ENCODE measurements at regions not wholly inside any gene's neighbourhood (a gene's known extent, or its start where the extent isn't known, plus 50 kb on each side); places are given as distances from the start of the nearest gene placed in this dataset.

DNA sequence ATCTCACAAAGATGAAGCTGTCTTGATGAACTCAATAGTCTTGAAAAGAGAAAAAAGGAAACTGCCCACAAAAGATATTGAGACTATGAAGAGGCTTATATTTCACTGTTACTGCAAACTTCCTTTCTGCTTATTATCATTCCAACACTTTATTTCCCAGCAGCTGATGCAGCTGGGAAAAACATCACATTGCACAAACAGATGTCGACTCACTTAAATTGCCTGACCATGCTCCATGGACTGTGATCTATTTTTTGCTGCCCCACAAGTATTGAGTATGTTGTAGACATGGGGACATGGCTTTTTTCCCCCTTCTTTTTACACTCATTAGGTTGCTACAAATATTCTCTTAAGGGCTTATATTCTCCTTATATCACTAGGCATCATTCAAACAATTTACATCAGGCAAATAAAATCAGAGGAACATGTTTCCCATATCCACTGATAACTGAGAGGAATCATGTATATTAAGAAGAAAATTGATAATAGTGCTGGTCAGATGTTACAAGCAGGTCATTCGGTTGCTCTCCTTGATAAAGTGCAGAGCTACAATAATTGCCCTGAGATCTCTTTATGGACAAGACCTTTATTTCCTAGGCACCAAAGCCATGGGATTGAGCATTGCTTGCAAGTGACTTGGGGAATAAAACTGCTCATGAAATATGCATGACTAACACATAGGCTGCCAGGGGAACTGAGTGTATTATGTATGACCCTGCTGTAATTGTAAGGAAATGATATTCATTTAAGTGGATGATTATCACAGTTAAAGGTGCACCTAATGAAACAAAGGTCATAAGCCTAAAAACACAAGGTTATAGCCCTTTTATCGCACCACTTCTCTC, 509.9 kb downstream of the ZNF608 start:
- TF ChIP-seq EZH2 (IDR thresholded peaks at IDR 0.05; ENCODE audit: low read depth, low read length, severe bottlenecking) (no peak), JUND (IDR thresholded peaks at IDR 0.05; ENCODE audit: low read length) (no peak), POLR2A (IDR thresholded peaks at IDR 0.05; ENCODE audit: control extremely low read depth in 1 of 2, low read depth in 2 of 2, low read length in 2 of 2) (no peak), SP1 (IDR thresholded peaks at IDR 0.05; ENCODE audit: low read depth, low read length) (no peak), JUN (IDR thresholded peaks at IDR 0.05; ENCODE audit: low read depth, low read length) (no peak)
- TF ChIP-seq, protein P1, sequence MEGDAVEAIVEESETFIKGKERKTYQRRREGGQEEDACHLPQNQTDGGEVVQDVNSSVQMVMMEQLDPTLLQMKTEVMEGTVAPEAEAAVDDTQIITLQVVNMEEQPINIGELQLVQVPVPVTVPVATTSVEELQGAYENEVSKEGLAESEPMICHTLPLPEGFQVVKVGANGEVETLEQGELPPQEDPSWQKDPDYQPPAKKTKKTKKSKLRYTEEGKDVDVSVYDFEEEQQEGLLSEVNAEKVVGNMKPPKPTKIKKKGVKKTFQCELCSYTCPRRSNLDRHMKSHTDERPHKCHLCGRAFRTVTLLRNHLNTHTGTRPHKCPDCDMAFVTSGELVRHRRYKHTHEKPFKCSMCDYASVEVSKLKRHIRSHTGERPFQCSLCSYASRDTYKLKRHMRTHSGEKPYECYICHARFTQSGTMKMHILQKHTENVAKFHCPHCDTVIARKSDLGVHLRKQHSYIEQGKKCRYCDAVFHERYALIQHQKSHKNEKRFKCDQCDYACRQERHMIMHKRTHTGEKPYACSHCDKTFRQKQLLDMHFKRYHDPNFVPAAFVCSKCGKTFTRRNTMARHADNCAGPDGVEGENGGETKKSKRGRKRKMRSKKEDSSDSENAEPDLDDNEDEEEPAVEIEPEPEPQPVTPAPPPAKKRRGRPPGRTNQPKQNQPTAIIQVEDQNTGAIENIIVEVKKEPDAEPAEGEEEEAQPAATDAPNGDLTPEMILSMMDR (IDR thresholded peaks at IDR 0.05; ENCODE audit: control extremely low read depth in 1 of 3, insufficient read depth in 1 of 3, low read depth in 1 of 3, low read length in 3 of 3), result no peak

All from H1 (cell line).